ENCODE measurements at regions not wholly inside any gene's neighbourhood (a gene's known extent, or its start where the extent isn't known, plus 50 kb on each side); places are given as distances from the start of the nearest gene placed in this dataset.

DNA sequence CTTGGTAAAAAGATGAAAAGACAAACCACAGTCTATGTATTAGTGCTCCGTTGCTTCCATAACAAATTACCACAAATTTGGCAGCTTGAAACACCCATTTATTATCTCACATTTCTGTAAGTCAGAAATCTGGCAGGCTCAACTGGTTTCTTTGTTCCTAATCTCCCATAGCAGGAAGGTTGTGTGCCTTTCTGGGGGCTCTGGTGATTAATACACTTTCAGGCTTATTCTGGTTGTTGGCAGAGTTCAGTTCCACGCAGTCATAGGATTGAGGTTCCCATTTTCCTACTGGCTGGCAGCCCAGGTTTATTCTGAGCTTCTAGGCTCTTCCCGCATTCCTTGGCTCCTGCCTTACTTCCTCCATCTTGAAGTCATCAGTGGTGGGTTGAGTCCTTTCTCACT is 189.3 kb downstream of the ANAPC1 start:
- no peak overlapping the region for H3K4me3 ChIP-seq (ENCODE audit: low read length in 3 of 3)
- intact Hi-C loops (cut with DNase I) = no loop called here
- no peaks in the 10 kb centered on the region for H3K9me3 ChIP-seq (ENCODE audit: control insufficient read depth in 2 of 3, insufficient read depth in 1 of 3, low read length in 3 of 3)
- DNase-seq = no peak
- no peaks in the 10 kb centered on the region for H3K36me3 ChIP-seq (ENCODE audit: control insufficient read depth in 2 of 3, insufficient read depth in 3 of 3, low read length in 3 of 3)
- peaks cover 0 to 4% (median 0%) of the 10 kb centered on the region in 3 donors for H3K4me1 ChIP-seq (ENCODE audit: control insufficient read depth in 2 of 3, insufficient read depth in 2 of 3, low read depth in 1 of 3, low read length in 3 of 3)
- FAIRE-seq = no peak
- H3K27me3 ChIP-seq (ENCODE audit: control insufficient read depth, insufficient read depth, low read length) = no peaks in the 10 kb centered on the region
- TF ChIP-seq CTCF (IDR thresholded peaks at IDR 0.05; ENCODE audit: borderline replicate concordance, extremely low read depth, insufficient read depth) = no peak
- H3K27ac ChIP-seq (ENCODE audit: low read depth in 2 of 2, low read length in 2 of 2) = no peak overlapping the region
- H3K9ac ChIP-seq (ENCODE audit: low read length in 3 of 3) = no peak overlapping the region

GRCh38 chr2:111695441-111696007 is 188.5 kb downstream of the ANAPC1 start:
- intact Hi-C loops (cut with DNase I) = no loop called here
- DNase-seq = no peak
- no peak for TF ChIP-seq CTCF (IDR thresholded peaks at IDR 0.05; ENCODE audit: borderline replicate concordance, extremely low read depth, insufficient read depth)

DNA sequence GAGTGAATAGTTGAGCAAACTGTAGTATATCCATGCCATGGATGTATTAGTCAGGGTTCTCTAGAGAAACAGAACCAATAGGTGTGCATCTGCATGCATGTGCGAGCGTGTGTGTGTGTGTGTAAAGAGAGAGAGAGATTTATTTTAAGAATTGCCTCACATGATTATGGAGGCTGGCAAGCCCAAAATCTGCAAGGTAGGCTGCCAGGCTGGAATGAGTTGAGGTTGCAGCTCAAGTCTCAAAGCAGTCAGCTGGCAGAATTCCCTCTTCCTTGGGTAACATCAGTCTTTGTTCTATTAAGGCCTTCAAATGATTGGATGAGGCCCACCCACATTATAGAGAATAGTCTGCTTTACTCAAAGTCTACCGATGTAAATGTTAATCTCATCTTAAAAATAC is 187.8 kb downstream of the ANAPC1 start:
- no peaks in the 10 kb centered on the region for H3K9me3 ChIP-seq (ENCODE audit: control insufficient read depth in 2 of 3, insufficient read depth in 1 of 3, low read length in 3 of 3)
- intact Hi-C loops (cut with DNase I) = no loop called here
- H3K9ac ChIP-seq (ENCODE audit: low read length in 3 of 3) = no peak overlapping the region
- H3K36me3 ChIP-seq (ENCODE audit: control insufficient read depth in 2 of 3, insufficient read depth in 3 of 3, low read length in 3 of 3) = no peaks in the 10 kb centered on the region
- no peak overlapping the region for H3K27ac ChIP-seq (ENCODE audit: low read depth in 2 of 2, low read length in 2 of 2)
- H3K27me3 ChIP-seq (ENCODE audit: control insufficient read depth, insufficient read depth, low read length) = no peaks in the 10 kb centered on the region
- no peak for DNase-seq
- H3K4me1 ChIP-seq (ENCODE audit: control insufficient read depth in 2 of 3, insufficient read depth in 2 of 3, low read depth in 1 of 3, low read length in 3 of 3) = peaks cover 0 to 4% (median 0%) of the 10 kb centered on the region in 3 donors
- no peak for FAIRE-seq
- H3K4me3 ChIP-seq (ENCODE audit: low read length in 3 of 3) = no peak overlapping the region
- no peak for TF ChIP-seq CTCF (IDR thresholded peaks at IDR 0.05; ENCODE audit: borderline replicate concordance, extremely low read depth, insufficient read depth)

More at GRCh38 chr2:111695441-111696007, 188.5 kb downstream of the ANAPC1 start:
- Histone ChIP-seq H3K27me3 (ENCODE audit: control insufficient read depth, insufficient read depth, low read length) (no peaks in the 10 kb centered on the region), H3K36me3 (ENCODE audit: control insufficient read depth in 2 of 3, insufficient read depth in 3 of 3, low read length in 3 of 3) (no peaks in the 10 kb centered on the region), H3K4me1 (ENCODE audit: control insufficient read depth in 2 of 3, insufficient read depth in 2 of 3, low read depth in 1 of 3, low read length in 3 of 3) (peaks cover 0 to 4% (median 0%) of the 10 kb centered on the region in 3 donors), H3K27ac (ENCODE audit: low read depth in 2 of 2, low read length in 2 of 2) (no peak overlapping the region), H3K9ac (ENCODE audit: low read length in 3 of 3) (no peak overlapping the region), H3K4me3 (ENCODE audit: low read length in 3 of 3) (no peak overlapping the region), H3K9me3 (ENCODE audit: control insufficient read depth in 2 of 3, insufficient read depth in 1 of 3, low read length in 3 of 3) (no peaks in the 10 kb centered on the region)
- no peak for FAIRE-seq

DNA sequence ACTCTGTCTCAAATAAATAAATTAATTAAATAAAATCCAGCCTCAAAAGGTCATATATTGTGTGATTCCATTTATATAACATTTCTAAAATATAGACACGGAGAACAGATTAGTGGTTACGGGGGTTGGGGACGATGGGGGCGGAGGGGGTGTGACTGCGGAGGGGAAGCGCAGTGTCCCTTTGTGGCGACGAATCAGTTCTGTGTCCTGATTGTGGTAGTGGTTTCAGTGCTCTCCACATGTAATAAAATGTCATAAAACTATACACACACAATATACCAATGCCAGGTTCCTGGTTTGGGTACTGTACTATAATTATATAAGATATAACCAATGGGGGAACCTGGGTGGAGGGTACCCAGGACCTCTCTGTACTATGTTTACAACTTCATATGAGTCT is 186.4 kb downstream of the ANAPC1 start:
- DNase-seq (no peak), FAIRE-seq (no peak)
- TF ChIP-seq CTCF (IDR thresholded peaks at IDR 0.05; ENCODE audit: borderline replicate concordance, extremely low read depth, insufficient read depth) = no peak
- Histone ChIP-seq H3K9me3 (ENCODE audit: control insufficient read depth in 2 of 3, insufficient read depth in 1 of 3, low read length in 3 of 3) (no peaks in the 10 kb centered on the region), H3K4me3 (ENCODE audit: low read length in 3 of 3) (no peak overlapping the region), H3K27ac (ENCODE audit: low read depth in 2 of 2, low read length in 2 of 2) (no peak overlapping the region), H3K36me3 (ENCODE audit: control insufficient read depth in 2 of 3, insufficient read depth in 3 of 3, low read length in 3 of 3) (no peaks in the 10 kb centered on the region), H3K9ac (ENCODE audit: low read length in 3 of 3) (no peak overlapping the region), H3K27me3 (ENCODE audit: control insufficient read depth, insufficient read depth, low read length) (no peaks in the 10 kb centered on the region), H3K4me1 (ENCODE audit: control insufficient read depth in 2 of 3, insufficient read depth in 2 of 3, low read depth in 1 of 3, low read length in 3 of 3) (peaks cover 0 to 9% (median 0%) of the 10 kb centered on the region in 3 donors)
- intact Hi-C loops (cut with DNase I) = no loop called here

Data from kidney (tissue), 13 donors.